Stimulated activated CD8-positive, alpha-beta memory T cell treated with anti-CD3 and anti-CD28 coated beads, Interleukin-7, amount 100 ng/mL, for 48 hours (primary cell): ENCODE measurements at regions not wholly inside any gene's neighbourhood (a gene's known extent, or its start where the extent isn't known, plus 50 kb on each side); places are given as distances from the start of the nearest gene placed in this dataset.
"Not testable (repeated sequence)": the region's sequence is repeated elsewhere in the genome, so short reads cannot be mapped to it uniquely, and the experiment has no call there.

Experiments used
- DNase-seq, 2 donors: peaks; one replicate each; pipeline ENCODE4 v3.0.0-alpha.2; 2020; ENCODE audit warnings: low read depth in 1 of 2; ENCODE audit errors: extremely low read depth in 1 of 2

DNA sequence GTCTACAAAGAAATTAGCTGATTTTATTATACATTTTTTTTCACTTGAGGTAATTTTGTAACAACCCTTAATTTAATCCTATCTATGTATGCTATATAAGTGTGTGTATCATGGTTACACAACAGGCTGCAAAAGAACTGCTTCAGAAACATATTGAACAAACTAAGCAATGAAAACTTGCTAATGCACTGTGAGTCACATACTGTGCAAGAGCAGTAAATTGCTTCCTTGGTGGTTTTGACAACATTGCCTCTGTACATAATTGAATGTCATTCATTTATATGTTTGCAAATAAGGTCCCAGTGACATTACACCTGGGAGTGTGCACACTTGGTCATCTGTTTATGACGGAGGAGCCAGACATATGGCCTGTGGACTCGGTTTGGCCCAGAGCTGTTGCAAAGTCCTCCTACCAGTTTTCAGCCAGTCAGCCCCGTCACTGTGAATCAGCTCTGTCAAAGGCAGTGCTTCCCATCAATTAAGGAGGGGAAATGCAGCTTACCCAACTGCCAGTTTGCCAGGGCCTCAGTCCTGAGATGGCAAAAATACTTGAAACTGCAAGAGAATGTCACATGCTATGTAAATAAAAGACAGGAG, 835.0 kb downstream of the TTLL7 start:
- DNase-seq, result not testable (repeated sequence)

GRCh38 chr1:83158924-83159323, 840.0 kb downstream of the TTLL7 start:
- not testable (repeated sequence) for DNase-seq

- not testable (repeated sequence) for DNase-seq
Observed at GRCh38 chr1:83154306-83154705, 844.6 kb downstream of the TTLL7 start.

GRCh38 chr1:83151167-83151898, 847.6 kb downstream of the TTLL7 start:
- DNase-seq, result not testable (repeated sequence)

- not testable (repeated sequence) for DNase-seq
Observed at GRCh38 chr1:83150479-83150878, 848.5 kb downstream of the TTLL7 start.

- DNase-seq, result not testable (repeated sequence)
Observed at GRCh38 chr1:83145820-83146219, 853.1 kb downstream of the TTLL7 start.

DNA sequence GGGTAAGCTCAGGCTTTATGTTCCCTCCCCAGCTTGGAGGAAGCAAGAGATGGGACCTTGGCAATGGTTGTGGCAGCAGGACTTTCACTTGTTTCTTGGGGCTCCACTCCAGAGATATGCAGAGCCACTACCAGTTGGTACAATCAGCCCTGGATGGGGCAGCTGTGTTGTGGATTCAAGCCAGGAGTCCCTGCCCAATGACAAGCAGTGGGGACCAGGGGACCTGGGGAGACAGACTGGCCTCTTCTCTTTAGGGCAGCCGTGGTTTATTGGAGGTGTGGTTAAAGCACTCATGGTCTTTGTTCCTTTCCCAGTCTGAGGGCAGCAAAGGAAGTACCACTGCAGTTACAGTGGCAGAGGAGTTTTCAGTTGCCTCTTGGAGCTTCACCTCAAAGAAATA, 856.1 kb downstream of the TTLL7 start:
- DNase-seq, result not testable (repeated sequence)

GRCh38 chr1:83135524-83136157, 863.3 kb downstream of the TTLL7 start:
- DNase-seq, result not testable (repeated sequence)

GRCh38 chr1:83134322-83135014, 864.5 kb downstream of the TTLL7 start:
- DNase-seq, result not testable (repeated sequence)

DNA sequence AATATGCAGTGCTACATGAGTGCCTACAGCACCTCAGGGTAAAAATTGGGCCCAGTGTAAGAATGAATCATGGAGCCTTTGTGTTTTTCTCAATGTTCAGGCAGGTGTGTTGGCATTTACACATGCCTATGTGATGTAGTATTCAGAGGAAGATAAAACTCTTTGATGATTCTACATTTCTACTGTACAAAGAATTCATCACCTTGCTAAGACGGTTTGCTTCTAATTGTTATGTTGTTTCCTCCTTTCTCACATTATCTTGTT, 867.3 kb downstream of the TTLL7 start:
- DNase-seq, result no peak

GRCh38 chr1:83130886-83131691, 867.8 kb downstream of the TTLL7 start:
- no peak for DNase-seq

DNA sequence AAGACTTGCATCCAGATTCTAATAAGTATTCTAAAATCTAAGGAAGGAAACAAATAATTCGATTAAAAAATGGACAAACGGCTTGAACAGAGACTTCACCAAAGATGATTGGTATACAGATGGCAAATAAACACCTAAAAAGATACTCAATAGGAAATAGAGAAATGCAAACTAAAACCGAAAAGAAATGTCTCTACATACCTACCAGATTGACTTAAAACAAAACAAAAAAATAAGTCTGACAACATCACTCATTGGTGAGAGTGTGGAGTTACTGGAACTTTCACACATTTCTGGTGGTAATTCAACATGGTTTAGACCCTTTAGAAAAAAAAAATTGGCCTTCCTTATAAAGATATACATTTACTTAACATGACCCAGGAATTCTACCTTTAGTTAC, 869.8 kb downstream of the TTLL7 start:
- no peak for DNase-seq

GRCh38 chr1:83125456-83125855, 873.5 kb downstream of the TTLL7 start:
- no peak for DNase-seq

DNA sequence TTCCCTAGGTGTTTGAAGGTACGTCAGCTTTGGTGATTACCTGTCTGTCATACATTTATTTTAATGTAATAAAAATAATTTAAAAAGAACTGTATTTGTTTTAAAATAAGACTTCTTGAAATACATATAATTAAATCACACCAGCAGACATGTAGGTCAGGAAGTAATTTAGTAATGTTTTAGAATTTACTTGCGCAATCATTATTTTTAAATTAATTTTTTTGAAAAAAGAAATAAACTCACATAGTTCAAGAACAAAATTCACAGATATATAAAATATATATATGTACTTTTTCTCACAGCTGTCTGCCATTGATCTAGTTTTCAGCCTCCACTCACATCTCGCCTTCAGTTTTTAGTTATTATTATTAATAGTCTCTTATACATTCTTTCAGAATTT, 875.9 kb downstream of the TTLL7 start:
- DNase-seq, result no peak

DNA sequence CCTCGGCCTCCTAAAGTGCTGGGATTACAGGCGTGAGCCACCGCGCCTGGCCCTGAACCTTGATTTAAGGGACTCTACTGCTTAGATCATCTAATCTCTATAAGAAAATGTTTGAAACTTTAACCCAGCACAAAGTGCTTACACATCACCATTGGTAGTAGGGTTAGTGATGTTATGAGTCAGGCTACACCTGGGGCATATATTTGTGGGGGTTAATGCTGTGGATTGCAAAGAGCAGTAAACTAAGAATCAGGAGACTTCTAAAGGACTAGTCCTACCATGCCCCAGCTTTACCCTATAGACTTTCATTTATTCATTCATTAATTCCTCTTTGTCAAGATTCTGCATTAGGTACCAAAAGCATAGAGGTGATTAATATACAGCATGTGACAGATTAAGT, 880.5 kb downstream of the TTLL7 start:
- DNase-seq, result no peak

GRCh38 chr1:83117030-83117429, 881.9 kb downstream of the TTLL7 start:
- not testable (repeated sequence) for DNase-seq

DNA sequence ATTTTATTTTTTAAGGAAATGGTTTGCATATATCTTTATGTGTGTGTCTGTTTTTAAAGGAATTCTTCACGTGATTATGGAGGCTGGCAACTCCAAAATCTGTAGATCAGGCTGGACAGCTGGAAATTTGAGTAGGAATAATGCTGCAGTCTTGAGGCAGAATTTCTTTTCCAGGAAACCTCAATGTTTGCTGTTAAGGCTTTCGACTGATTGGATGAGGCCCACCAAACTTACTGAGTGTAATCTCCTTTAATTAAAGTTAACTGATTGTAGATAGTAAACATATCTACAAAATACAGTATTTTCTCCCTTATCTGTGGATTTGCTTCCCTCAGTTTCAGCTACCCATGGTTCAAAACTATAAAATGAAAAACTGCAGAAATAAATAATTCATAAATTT, 883.1 kb downstream of the TTLL7 start:
- DNase-seq, result no peak

- no peak for DNase-seq
Observed at GRCh38 chr1:83114136-83114834, 884.6 kb downstream of the TTLL7 start.

- no peak for DNase-seq
Observed at GRCh38 chr1:83113652-83114051, 885.3 kb downstream of the TTLL7 start.

DNA sequence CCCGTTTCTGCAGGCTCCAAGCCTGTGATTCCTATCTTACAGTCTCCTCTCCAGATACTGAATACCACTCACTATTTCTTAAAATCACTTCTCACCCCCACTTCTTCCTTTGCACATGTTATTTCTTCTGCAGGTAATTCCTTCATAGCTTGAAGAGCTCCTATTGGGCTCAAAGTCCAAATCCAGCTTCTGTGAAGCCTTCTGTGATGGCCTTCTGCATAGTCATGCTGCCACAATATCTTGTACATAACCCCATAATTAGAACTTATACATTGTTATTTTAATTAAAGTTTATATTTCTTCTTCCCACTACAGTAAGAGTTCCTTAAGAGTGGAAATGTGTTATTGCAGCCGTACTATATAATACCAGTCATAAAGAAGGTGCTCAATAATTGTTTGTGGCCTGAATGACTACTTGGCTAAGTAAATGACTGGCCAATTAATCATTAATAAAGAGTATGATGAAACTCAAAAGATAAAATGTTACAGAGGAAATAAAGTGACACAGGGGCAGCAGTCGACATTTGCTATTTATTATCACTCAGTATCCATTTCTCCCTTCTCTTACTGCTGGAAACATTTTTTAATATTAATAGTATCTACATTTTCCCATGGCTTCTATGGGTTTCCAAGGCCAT, 886.6 kb downstream of the TTLL7 start:
- no peak for DNase-seq
